Heart right ventricle (tissue), 16 donors: ENCODE measurements at regions not wholly inside any gene's neighbourhood (a gene's known extent, or its start where the extent isn't known, plus 50 kb on each side); places are given as distances from the start of the nearest gene placed in this dataset.
A peak's percentile ranks its signal among the peaks of the same experiment; 100 is the strongest.

ENCODE experiments used
- ATAC-seq, 8 donors: fragments of 200-7000 bp; cut with Tn5 transposase; one replicate each; pipeline ENCODE4 v1.9.1; 2020; ENCODE audit warnings: mild to moderate bottlenecking in 8 of 8, moderate library complexity in 8 of 8, moderate number of reproducible peaks in 1 of 8
- DNase-seq, 2 donors: peaks; one replicate each; pipeline ENCODE4 v3.0.0-alpha.2; 2020
- H3K27ac ChIP-seq, 10 donors: fragments of 200-600 bp; sonication (generic) in 2 of 10; one replicate each; pipeline versions ENCODE4 v1.5.0 to v1.8.0; 2020 to 2022; ENCODE audit warnings: mild to moderate bottlenecking in 3 of 10
- H3K27me3 ChIP-seq, 7 donors: fragments of 200-600 bp; one replicate each; pipeline ENCODE4 v1.8.0; 2021 to 2022; ENCODE audit warnings: mild to moderate bottlenecking in 2 of 7
- H3K36me3 ChIP-seq, 9 donors: fragments of 200-600 bp; sonication (generic) in 1 of 9; one replicate each; pipeline versions ENCODE4 v1.5.0 to v1.8.0; 2020 to 2022; ENCODE audit warnings: mild to moderate bottlenecking in 2 of 9
- H3K4me1 ChIP-seq, 9 donors: fragments of 200-600 bp; sonication (generic) in 1 of 9; one replicate each; pipeline versions ENCODE4 v1.5.0 to v1.8.0; 2020 to 2022; ENCODE audit warnings: mild to moderate bottlenecking in 4 of 9
- H3K4me3 ChIP-seq, 10 donors: fragments of 200-600 bp; sonication (generic) in 2 of 10; one replicate each; pipeline versions ENCODE4 v1.5.0 to v1.8.0; 2020 to 2022; ENCODE audit warnings: mild to moderate bottlenecking in 7 of 10, moderate library complexity in 2 of 10
- H3K9me3 ChIP-seq, 11 donors: fragments of 200-600 bp in 10 of 11; sonication (generic) in 2 of 11; one replicate each; pipeline versions ENCODE4 v1.5.0 to v1.8.0; 2013 to 2022; ENCODE audit warnings: mild to moderate bottlenecking in 2 of 11, control low read depth in 1 of 11, moderate library complexity in 1 of 11
- CTCF ChIP-seq, 9 donors: fragments of 200-600 bp; sonication (generic) in 2 of 9; IDR thresholded peaks; one replicate each; pipeline versions ENCODE4 v1.5.0 to v1.8.0; 2021 to 2022; ENCODE audit warnings: antibody characterized with exemption in 9 of 9, mild to moderate bottlenecking in 5 of 9, moderate library complexity in 1 of 9
- WGBS, 2 donors: extraction: QIAGEN DNeasy Blood & Tissue Kit; methylation state at CpG; one replicate each; pipeline ENCODE4 v1.1.7; 2013; ENCODE audit warnings: inconsistent platforms in 1 of 2; 5-methylcytosine and 5-hydroxymethylcytosine counted together
- intact Hi-C, 10 donors: fragments of 100-400 bp; cut with DNase I; formaldehyde crosslinking; loops; one replicate each; pipeline versions ENCODE4 v1.11.1 to v1.14.2; 2022
- donor health status: Arrhythmogenic right ventricular cardiomyopathy.
- donor health status: ischemic (EF 13 %, LVEDD 7.1; RV severe dilation, severe dysfunction).
- donor health status: healthy with polysubstance abuse.
- donor health status: DM: no; HTN: yes; CAD: no.
- donor health status: DM: no; HTN: no; CAD: no.
- donor health status: ischemic (EF 25% LVEDD 6.9; RV normal size, moderate dysfunction).
- donor health status: ischemic (EF 25% LVEDD 5.7; RV mildly dilated, moderate dysfunction).
- donor health status: healthy.
- donor health status: DM: yes; HTN: yes; CAD: no.
- donor health status: Ischemic cardiomyopathy.
- donor health status: ischemic (EF 35%, LVEDD 5.7; RV mildly dilated, moderate dysfunction).
- donor health status: nonischemic (EF 11% LVEDD 7.7; RV severe dilation, severe dysfunction).
- donor health status: DM: yes; HTN: yes; CAD: no.
- donor health status: PGD.
- donor health status: ischemic (EF 29% LVEDD 5.4; RV normal size, mild dysfunction).
- donor health status: nonischemic (EF 23%, LVEDD 6.1; RV moderate dilation, normal function).

- Histone ChIP-seq H3K36me3 (no peaks in the 10 kb centered on the region), H3K4me1 (peaks cover 0 to 4% (median 0%) of the 10 kb centered on the region in 9 donors), H3K4me3 (no peak overlapping the region), H3K9me3 (no peaks in the 10 kb centered on the region), H3K27me3 (no peaks in the 10 kb centered on the region), H3K27ac (no peak overlapping the region)
- no peak for ATAC-seq
- 64 to 70% methylated on average over 4 of the region's 4 CpGs for WGBS, 2 donors
- no peak for TF ChIP-seq CTCF (IDR thresholded peaks at IDR 0.05)
- no peak for DNase-seq
- intact Hi-C loops, result no loop called here
Measured at GRCh38 chr5:30932273-30933017, 261.0 kb upstream of the CDH6 start.

GRCh38 chr5:30930736-30931135, 262.8 kb upstream of the CDH6 start:
- no peak for DNase-seq
- 44 to 45% methylated on average over 2 of the region's 2 CpGs for WGBS, 2 donors
- ATAC-seq, result no peak
- no peak overlapping the region for H3K4me3 ChIP-seq
- no peaks in the 10 kb centered on the region for H3K9me3 ChIP-seq
- intact Hi-C loops, result no loop called here
- no peaks in the 10 kb centered on the region for H3K27me3 ChIP-seq
- H3K36me3 ChIP-seq, result no peaks in the 10 kb centered on the region
- H3K27ac ChIP-seq, result no peak overlapping the region
- no peak for TF ChIP-seq CTCF (IDR thresholded peaks at IDR 0.05)
- peaks cover 0 to 7% (median 0%) of the 10 kb centered on the region in 9 donors for H3K4me1 ChIP-seq

GRCh38 chr5:30928956-30929355, 264.5 kb upstream of the CDH6 start:
- no peak for TF ChIP-seq CTCF (IDR thresholded peaks at IDR 0.05)
- H3K4me1 ChIP-seq, result peaks cover 0 to 7% (median 0%) of the 10 kb centered on the region in 9 donors
- ATAC-seq, result no peak
- no peaks in the 10 kb centered on the region for H3K27me3 ChIP-seq
- H3K9me3 ChIP-seq, result peaks cover 0 to 12% (median 0%) of the 10 kb centered on the region in 11 donors
- DNase-seq, result no peak
- intact Hi-C loops, result no loop called here
- no peak overlapping the region for H3K4me3 ChIP-seq
- no peak overlapping the region for H3K27ac ChIP-seq
- no peaks in the 10 kb centered on the region for H3K36me3 ChIP-seq

GRCh38 chr5:30926218-30926617, 267.3 kb upstream of the CDH6 start:
- no peak for TF ChIP-seq CTCF (IDR thresholded peaks at IDR 0.05)
- intact Hi-C loops, result no loop called here
- DNase-seq, result no peak
- Histone ChIP-seq H3K27me3 (no peaks in the 10 kb centered on the region), H3K4me1 (peaks cover 0 to 7% (median 0%) of the 10 kb centered on the region in 9 donors), H3K4me3 (no peak overlapping the region), H3K36me3 (no peaks in the 10 kb centered on the region), H3K27ac (no peak overlapping the region), H3K9me3 (peaks cover 0 to 17% (median 0%) of the 10 kb centered on the region in 11 donors)
- 46 to 50% methylated on average over 3 of the region's 3 CpGs for WGBS, 2 donors
- peak in 3 of 8 donors; percentile 24 to 61 (median 47) for ATAC-seq
